ENCODE measurements at regions not wholly inside any gene's neighbourhood (a gene's known extent, or its start where the extent isn't known, plus 50 kb on each side); places are given as distances from the start of the nearest gene placed in this dataset.

DNA sequence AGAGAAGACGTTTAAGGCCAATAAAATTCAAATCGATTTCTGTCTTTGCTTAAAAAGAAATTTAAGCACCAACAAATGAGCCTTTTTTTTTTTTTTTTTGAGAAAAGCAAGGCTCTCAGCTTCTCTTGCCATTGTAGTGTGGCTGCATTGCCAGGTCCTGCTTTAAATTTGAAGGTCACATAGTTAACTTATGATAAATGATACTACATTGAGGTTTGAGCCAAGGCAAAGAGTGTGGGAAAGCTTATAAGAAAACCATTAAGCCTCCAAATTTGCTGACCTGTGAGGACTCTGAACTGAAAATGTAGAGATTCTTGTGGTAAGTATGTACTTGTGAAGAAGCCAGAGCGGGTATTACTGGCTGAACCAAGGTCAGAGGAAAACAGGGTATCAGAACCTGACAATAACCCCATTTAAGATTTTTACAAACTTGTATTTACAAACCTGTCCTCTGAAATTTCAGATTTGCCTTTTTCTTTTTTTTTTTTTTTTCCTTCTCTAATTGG is 519.7 kb upstream of the RGMA start:
- TF ChIP-seq, protein P1, sequence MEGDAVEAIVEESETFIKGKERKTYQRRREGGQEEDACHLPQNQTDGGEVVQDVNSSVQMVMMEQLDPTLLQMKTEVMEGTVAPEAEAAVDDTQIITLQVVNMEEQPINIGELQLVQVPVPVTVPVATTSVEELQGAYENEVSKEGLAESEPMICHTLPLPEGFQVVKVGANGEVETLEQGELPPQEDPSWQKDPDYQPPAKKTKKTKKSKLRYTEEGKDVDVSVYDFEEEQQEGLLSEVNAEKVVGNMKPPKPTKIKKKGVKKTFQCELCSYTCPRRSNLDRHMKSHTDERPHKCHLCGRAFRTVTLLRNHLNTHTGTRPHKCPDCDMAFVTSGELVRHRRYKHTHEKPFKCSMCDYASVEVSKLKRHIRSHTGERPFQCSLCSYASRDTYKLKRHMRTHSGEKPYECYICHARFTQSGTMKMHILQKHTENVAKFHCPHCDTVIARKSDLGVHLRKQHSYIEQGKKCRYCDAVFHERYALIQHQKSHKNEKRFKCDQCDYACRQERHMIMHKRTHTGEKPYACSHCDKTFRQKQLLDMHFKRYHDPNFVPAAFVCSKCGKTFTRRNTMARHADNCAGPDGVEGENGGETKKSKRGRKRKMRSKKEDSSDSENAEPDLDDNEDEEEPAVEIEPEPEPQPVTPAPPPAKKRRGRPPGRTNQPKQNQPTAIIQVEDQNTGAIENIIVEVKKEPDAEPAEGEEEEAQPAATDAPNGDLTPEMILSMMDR (IDR thresholded peaks at IDR 0.05) = no peak
- no peak for TF ChIP-seq POLR2A (IDR thresholded peaks at IDR 0.05)

Data from testis (tissue), 2 donors.